ENCODE measurements at regions not wholly inside any gene's neighbourhood (a gene's known extent, or its start where the extent isn't known, plus 50 kb on each side); places are given as distances from the start of the nearest gene placed in this dataset.

- TF ChIP-seq HIVEP1 (CRISPR knock-in tag; IDR thresholded peaks at IDR 0.05) (no peak), PTRF (tag; IDR thresholded peaks at IDR 0.05) (no peak), GATA2 (CRISPR knock-in tag; IDR thresholded peaks at IDR 0.05) (no peak), RBM17 (IDR thresholded peaks at IDR 0.05; ENCODE audit: borderline replicate concordance, low read depth, low read length) (no peak), KAT2B (IDR thresholded peaks at IDR 0.05; ENCODE audit: low read depth, low read length) (no peak), SMAD3 (CRISPR knock-in tag; conservative IDR thresholded peaks at IDR 0.05) (no peak), THAP12 (CRISPR knock-in tag; IDR thresholded peaks at IDR 0.05) (no peak)
Measured at GRCh38 chr1:238606896-238607295, 716.2 kb upstream of the ZP4 start (continued).

- Histone ChIP-seq H3K4me3 (no peak overlapping the region), H4K20me1 (replicated peaks; ENCODE audit: control insufficient read depth, insufficient read depth, low read length) (no peaks in the 10 kb centered on the region), H3K27me3 (ENCODE audit: control insufficient read depth in 2 of 2, insufficient read depth in 2 of 2, low read length in 2 of 2) (no peaks in the 10 kb centered on the region), H2AFZ (ENCODE audit: low read depth, low read length) (no peak overlapping the region), H3K27ac (ENCODE audit: extremely low read depth, low read depth, low read length) (no peak overlapping the region), H3K9ac (ENCODE audit: insufficient read depth in 1 of 2, low read depth in 2 of 2, low read length in 2 of 2) (no peak overlapping the region), H3K79me2 (ENCODE audit: control insufficient read depth, insufficient read depth, low read length) (no peaks in the 10 kb centered on the region), H3K9me1 (ENCODE audit: control insufficient read depth, insufficient read depth, low read length) (no peaks in the 10 kb centered on the region), H3K9me3 (replicated peaks; ENCODE audit: control insufficient read depth, insufficient read depth, low read depth, low read length) (peaks cover 4% of the 10 kb centered on the region; the same call in 1 of the 2 replicates), H3K4me1 (replicated peaks in 1 of 2; ENCODE audit: control insufficient read depth in 2 of 2, insufficient read depth in 2 of 2, low read length in 2 of 2) (no peaks in the 10 kb centered on the region), H3K4me2 (ENCODE audit: insufficient read depth, low read length) (no peak overlapping the region), H3K36me3 (ENCODE audit: control insufficient read depth, insufficient read depth, low read length) (no peaks in the 10 kb centered on the region)
- ChIA-PET CTCF (ENCODE audit: low intra/inter-chr PET ratio) (no interaction called here), POLR2A (no interaction called here)
- DNase-seq (ENCODE audit: extremely low read depth in 1 of 4, low spot score in 3 of 4) (no peak), ATAC-seq (no peak), FAIRE-seq (no peak)
- in situ Hi-C loops (cut with MboI), result no loop called here
- no TSS peak for BruUV-seq (replicated peaks)
- intact Hi-C loops (cut with micrococcal nuclease), result no loop called here
- WGBS (ENCODE audit: insufficient coverage, low coverage, missing lambda C conversion rate), result 0% methylated on average over 2 of the region's 2 CpGs
- TF ChIP-seq E2F1 (CRISPR knock-in tag; IDR thresholded peaks at IDR 0.05) (no peak), CBFB (CRISPR knock-in tag; IDR thresholded peaks at IDR 0.05) (no peak), CLOCK (CRISPR knock-in tag; IDR thresholded peaks at IDR 0.05; ENCODE audit: borderline replicate concordance) (no peak), SNRNP70 (optimal IDR thresholded peaks at IDR 0.05; ENCODE audit: low read depth, low read length) (no peak), SMARCA4 (IDR thresholded peaks at IDR 0.05) (no peak), ZNF668 (CRISPR knock-in tag; IDR thresholded peaks at IDR 0.05) (no peak), MCM3 (IDR thresholded peaks at IDR 0.05) (no peak), CHD1 (IDR thresholded peaks at IDR 0.05; ENCODE audit: low read length) (no peak), CREB1 (IDR thresholded peaks at IDR 0.05) (no peak), CREB1 (CRISPR knock-in tag; IDR thresholded peaks at IDR 0.05) (no peak), NFXL1 (CRISPR knock-in tag; IDR thresholded peaks at IDR 0.05) (no peak), SRSF3 (IDR thresholded peaks at IDR 0.05; ENCODE audit: insufficient read depth, low read length) (no peak)
Measured at GRCh38 chr1:238606457-238606856, 715.7 kb upstream of the ZP4 start.

Measured in K562 (cell line).